RKO (cell line): ENCODE measurements at regions not wholly inside any gene's neighbourhood (a gene's known extent, or its start where the extent isn't known, plus 50 kb on each side); places are given as distances from the start of the nearest gene placed in this dataset.
A peak's percentile ranks its signal among the peaks of the same experiment; 100 is the strongest.

ENCODE experiments used
- DNase-seq: peaks from one replicate; pipeline ENCODE4 v3.0.0-alpha.2; 2016; ENCODE audit warnings: low spot score

- no peak for DNase-seq
Observed at GRCh38 chr7:26048663-26049062, 103.3 kb upstream of the NFE2L3 start.

- DNase-seq = no peak
Observed at GRCh38 chr7:26049081-26049480, 102.9 kb upstream of the NFE2L3 start.

DNA sequence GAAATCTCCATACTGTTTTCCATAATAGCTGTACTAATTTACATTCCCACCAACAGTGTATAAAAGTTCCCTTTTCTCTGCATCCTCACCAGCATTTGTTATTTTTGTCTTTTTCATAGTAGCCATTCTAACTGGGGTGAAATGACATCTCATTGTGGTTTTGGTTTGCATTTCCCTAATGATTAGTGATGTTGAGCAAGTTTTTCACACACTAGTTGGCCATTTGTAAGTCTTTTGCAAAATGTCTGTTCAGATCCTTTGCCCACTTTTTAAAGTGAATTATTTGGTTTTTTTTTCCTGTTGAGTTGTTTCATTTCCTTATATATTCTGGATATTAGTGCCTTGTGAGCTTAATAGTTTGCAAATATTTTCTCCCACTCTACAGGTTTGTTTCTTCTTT lies 101.0 kb upstream of the NFE2L3 start:
- DNase-seq = no peak

- DNase-seq = no peak
Observed at GRCh38 chr7:26052706-26053105, 99.3 kb upstream of the NFE2L3 start.

DNA sequence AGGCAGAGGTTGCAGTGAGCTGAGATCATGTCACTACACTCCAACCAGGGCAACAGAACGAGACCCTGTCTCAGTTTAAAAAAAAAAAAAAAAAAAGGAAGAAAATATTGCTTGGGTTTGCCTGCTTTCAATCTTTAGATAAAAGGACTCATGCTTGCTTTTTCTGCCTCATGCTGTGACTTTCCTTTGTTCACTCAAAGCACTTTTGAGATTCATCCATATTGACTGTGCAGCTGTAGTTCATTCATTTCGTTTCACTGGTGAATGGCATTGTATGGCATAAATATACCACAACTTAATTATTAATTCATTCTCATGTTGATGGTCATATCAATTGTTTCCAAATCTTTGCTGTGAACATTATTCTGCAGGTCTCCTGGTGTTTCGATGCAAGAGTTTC lies 97.6 kb upstream of the NFE2L3 start:
- no peak for DNase-seq

- no peak for DNase-seq
Observed at GRCh38 chr7:26055241-26055640, 96.8 kb upstream of the NFE2L3 start.

- DNase-seq = no peak
Observed at GRCh38 chr7:26060733-26061677, 91.0 kb upstream of the NFE2L3 start.

DNA sequence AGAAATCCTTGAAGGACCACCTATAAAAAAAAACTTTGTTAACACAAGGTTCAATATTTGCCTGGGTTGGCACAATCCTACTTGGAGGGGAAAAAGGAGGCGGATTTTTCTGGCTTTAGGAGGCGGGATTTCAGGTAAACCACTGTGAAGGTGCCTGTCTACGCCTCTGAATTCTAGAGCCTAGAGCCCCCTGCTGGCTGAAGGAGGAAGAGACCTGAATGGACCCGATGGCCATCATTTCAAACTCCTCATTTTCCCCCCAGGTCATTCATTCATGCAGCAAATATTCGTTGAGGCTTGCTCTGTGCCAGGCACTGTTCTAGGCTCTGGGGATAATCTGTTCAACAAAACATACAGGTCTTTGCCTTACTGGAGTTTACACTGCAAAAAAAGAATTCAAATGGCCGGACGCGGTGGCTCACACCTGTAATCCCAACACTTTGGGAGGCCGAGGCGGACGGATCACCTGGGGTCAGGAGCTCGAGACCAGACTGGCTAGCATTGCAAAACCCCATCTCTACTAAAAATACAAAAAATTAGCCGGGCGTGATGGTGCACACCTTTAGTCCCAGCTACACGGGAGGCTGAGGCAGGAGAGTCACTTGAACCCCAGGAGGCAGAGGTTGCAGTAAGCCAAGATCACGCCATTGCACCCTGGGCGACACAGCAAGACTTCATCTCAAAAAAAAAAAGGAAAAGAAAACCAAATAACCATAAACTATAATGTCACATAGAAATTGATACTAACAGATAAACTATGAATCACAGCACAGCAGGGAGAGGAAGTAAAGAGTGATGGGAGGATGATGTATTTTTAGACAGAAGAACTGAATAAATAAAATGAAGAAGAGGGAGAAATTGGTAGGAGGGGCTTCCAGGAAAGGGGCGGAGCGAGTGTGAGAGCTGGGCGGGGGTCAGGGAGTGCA lies 90.1 kb upstream of the NFE2L3 start:
- DNase-seq = peak; percentile 43

DNA sequence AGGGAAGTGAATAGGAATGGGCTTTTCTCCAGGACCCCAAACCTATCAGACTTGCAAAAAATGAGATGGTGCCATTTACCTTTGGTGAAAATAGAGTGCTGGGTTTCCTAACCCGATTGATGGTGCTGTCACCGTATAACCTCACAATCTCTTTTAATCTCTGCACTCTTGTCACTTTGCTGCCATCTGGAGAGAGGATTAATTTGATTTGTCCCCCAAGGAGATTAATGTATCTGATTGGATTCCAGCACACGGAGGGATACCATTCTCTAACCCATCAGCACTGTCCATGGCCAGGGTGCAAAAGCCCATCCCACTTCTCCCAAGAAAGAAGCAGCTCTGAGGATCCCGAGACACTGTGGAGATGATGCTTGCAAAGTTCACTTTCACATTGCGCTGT lies 86.3 kb upstream of the NFE2L3 start:
- DNase-seq = no peak

- DNase-seq = no peak
Observed at GRCh38 chr7:26066736-26067135, 85.3 kb upstream of the NFE2L3 start.

DNA sequence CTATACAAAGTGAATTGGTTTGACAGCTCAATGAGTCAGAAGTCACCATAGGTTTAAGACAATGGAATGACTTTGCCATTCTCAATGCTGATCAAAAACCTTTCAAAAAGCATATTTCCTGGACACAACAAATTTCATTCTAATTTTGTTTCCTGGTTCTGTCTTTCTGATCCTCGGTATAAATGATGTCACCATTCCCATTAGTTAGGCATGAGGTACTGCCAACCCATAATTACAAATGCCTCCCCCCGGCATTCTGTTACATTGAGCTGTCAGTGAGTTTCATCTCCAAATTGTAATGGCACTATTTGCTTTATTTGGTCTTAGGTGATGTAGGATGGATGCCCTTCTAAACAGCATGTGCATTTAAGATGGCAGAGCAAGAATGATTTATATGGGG lies 81.7 kb upstream of the NFE2L3 start:
- no peak for DNase-seq

DNA sequence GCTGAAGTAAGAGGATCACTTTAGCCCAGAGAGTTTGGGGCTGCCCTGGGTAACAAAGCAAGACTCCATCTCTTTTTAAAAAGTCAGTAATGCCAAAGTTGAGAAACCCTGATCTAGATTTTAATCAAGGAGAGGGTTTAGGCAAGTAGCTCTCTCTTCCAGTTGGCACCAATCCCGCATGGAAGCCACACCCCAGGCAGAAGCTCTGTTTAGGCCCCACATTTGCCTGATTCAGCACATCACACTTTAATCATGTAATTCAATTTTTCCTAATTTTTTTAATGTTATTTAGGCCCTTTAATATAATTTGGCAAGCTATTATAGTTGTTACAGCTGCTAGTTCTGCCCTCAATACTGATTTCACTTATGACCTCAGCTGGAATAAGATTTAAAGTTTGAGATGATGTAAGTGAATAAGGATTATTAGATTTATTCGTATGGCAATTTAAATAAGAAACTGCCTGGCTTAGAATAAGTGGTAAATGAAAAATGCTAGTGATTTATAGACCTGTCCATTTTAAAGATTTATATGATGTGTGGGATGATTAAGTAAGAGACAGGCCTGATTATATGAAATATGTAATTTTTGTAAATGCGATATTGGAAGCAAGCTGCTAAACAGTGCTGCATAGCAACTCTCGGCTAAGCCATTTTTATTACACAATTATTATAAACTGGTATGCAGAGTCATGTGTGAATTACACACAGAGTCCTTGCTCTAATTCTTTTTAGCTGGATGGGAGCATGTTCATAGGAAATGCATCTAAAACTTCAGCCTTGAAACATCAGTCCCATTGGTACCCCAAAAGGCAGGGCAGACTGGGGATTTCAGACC lies 80.2 kb upstream of the NFE2L3 start:
- no peak for DNase-seq

GRCh38 chr7:26073041-26073440 lies 79.0 kb upstream of the NFE2L3 start:
- DNase-seq = no peak

DNA sequence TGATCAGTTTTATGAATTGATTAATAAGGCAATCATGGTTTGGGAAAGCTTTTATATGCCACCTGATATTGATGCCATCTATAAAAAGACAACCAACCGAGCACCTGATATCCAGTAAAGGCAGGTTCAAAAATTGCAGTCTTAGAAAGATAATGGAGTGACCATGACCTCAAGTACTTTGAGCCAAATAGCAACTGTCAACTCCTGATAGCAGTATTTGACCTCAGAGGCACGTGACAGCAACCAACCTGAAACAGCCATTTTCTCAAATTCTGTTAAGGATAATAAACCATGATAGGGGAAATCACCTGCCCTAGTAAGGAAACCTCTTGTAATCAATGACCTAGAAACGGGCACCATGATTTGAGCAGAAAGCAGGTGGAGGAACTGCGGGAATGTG lies 77.1 kb upstream of the NFE2L3 start:
- no peak for DNase-seq

DNA sequence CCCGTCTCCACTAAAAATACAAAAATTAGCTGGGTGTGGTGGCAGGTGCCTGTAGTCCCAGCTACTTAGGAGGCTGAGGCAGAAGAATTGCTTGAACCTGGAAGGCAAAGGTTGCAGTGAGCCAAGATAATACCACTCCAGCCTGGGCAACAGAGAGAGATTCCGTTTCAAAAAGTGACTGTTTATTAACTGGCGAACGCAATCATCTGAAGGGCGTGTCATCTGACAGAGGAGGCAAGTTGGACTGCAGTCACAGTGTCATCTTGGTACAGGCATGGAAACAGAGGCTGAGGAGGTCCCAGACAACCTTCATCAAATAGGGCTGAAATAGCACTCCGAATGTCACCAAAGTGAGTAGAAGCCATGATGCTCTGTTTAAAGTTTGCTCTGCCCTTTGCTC lies 75.3 kb upstream of the NFE2L3 start:
- DNase-seq = no peak

GRCh38 chr7:26078437-26079336 lies 73.3 kb upstream of the NFE2L3 start:
- peak; percentile 58 for DNase-seq

DNA sequence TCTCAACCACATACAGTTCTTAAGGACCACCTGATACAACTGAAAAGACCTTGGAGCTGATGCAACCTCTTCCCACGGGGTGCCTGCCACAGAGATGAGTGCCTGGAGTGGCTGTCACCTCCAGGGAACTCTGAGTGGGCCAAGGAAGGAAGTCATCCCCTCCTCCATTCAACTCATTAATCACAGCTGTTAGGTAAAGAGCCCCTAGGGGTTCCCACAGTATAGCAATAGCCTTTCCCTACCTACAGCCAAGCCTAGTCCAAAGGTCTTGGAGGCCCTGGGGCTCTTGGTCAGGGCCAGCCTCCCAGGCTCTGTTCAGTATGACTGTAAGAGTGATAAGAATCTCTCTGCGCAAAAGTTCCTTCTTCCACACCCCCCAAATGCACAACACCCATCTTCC lies 70.4 kb upstream of the NFE2L3 start:
- no peak for DNase-seq

- DNase-seq = peak; percentile 14
Observed at GRCh38 chr7:26083113-26083512, 68.9 kb upstream of the NFE2L3 start.

DNA sequence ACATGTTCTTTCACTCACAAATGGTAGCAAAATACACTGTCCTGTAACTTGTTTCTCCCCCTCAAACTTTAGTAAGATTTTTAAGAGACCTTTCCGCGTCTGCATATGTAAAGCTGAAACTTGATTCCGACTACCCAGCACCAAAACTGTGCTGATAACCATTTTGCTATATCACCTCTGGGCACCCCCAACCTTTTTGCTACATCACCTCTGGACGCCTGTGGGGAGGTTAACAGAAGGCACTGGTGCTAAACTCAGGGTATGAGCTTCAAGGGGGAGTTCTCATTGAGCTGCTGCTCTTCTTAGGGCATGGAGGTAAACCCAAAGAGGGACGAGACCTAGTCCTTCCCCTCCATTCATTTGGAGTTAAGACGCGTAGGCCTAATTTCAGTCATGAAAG lies 67.6 kb upstream of the NFE2L3 start:
- no peak for DNase-seq

- no peak for DNase-seq
Observed at GRCh38 chr7:26085771-26086170, 66.2 kb upstream of the NFE2L3 start.
